ENCODE measurements at regions not wholly inside any gene's neighbourhood (a gene's known extent, or its start where the extent isn't known, plus 50 kb on each side); places are given as distances from the start of the nearest gene placed in this dataset.
"Not testable (repeated sequence)": the region's sequence is repeated elsewhere in the genome, so short reads cannot be mapped to it uniquely, and the experiment has no call there.

DNA sequence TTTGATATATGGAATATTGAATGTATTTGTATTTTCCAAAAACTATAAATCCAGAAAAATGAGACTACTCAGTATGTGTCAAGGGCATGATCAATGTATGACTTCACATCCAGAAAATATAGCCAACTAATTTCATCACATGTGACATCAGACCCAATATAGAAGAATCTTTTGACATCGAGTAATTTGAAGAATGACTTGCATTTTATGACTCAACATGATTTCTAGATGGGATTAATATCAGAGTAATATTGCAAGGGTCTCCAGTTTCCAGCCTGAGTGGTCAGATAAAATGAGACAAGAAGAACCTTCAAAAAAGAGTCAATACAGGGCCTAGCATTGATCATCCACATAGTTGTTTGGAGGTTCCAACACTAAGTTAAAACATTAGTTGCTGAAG, 467.5 kb upstream of the PAPPA start:
- TF ChIP-seq CTCF (IDR thresholded peaks at IDR 0.05; ENCODE audit: insufficient read depth, low read length) = no peak
- no peak overlapping the region for H3K4me3 ChIP-seq (ENCODE audit: low read depth, low read length)
- DNase-seq (ENCODE audit: low read depth) = no peak

- TF ChIP-seq CTCF (IDR thresholded peaks at IDR 0.05; ENCODE audit: insufficient read depth, low read length) = no peak
- no peak for DNase-seq (ENCODE audit: low read depth)
- H3K4me3 ChIP-seq (ENCODE audit: low read depth, low read length) = no peak overlapping the region
These were observed 466.2 kb upstream of the PAPPA start for GRCh38 chr9:115687356-115687755.

- no peak for DNase-seq (ENCODE audit: low read depth)
- H3K4me3 ChIP-seq (ENCODE audit: low read depth, low read length) = no peak overlapping the region
- TF ChIP-seq CTCF (IDR thresholded peaks at IDR 0.05; ENCODE audit: insufficient read depth, low read length) = no peak
These were observed 464.3 kb upstream of the PAPPA start for GRCh38 chr9:115689331-115689730.

GRCh38 chr9:115690786-115691496, 462.6 kb upstream of the PAPPA start:
- peak; percentile 99 for DNase-seq (ENCODE audit: low read depth)
- no peak for TF ChIP-seq CTCF (IDR thresholded peaks at IDR 0.05; ENCODE audit: insufficient read depth, low read length)
- H3K4me3 ChIP-seq (ENCODE audit: low read depth, low read length) = no peak overlapping the region

DNA sequence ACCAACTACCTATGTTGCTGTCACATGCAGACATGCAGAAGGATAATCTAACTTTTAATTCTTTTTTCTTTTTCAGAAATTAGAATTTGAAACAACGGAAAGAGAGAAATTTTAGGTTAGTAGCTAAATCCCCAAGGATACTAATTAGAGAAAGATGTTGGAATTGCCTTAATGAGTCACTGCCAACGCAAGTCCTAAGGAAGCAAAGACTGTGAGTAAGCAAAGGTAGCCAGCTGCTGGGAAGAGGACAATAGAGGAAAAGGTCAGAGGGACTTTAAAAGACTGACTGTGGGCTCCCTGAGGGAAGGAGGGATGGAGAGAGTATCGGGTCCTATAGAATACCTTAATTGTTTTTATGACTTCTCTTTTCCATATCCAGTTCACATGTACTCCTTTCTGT, 461.9 kb upstream of the PAPPA start:
- peak; percentile 83 for DNase-seq (ENCODE audit: low read depth)
- TF ChIP-seq CTCF (IDR thresholded peaks at IDR 0.05; ENCODE audit: insufficient read depth, low read length) = no peak
- no peak overlapping the region for H3K4me3 ChIP-seq (ENCODE audit: low read depth, low read length)

DNA sequence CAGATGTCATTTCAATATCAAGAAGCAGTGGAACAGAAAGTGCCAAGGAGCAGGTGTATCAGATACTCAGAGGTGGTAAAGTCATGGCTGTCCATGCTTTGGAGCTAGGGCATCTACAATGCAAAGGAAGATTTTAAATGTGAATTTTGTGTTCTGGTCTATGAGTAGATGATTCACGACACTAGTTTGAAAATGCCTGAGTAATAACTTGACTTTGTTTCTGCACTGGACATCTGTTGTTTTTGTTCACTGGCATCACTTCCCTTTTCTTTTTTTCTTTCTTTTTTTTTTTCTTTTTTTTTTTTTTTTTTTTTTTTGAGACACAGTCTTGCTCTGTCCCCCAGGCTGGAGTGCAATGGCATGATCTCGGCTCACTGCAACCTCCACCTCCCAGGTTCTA, 460.7 kb upstream of the PAPPA start:
- not testable (repeated sequence) for DNase-seq (ENCODE audit: low read depth); H3K4me3 ChIP-seq (ENCODE audit: low read depth, low read length)

DNA sequence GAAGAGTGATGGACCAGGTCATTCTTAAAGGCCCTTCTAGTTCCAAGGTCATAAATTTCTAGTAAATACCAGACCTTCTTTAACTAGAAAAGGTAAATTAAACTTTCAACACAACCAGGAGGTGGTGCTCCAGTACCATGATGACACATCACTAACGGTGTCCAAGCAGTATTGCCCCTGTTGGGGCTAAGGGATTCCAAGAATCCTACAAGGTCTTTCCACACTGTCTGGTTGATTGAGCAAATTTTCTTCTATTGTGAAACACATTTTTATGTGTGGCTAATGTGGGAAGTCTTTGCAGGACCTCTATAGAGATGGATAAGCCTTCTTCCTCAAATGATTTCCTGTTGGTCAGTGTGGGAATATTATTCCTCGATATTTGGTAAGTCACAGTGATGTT, 459.6 kb upstream of the PAPPA start:
- H3K4me3 ChIP-seq (ENCODE audit: low read depth, low read length) = no peak overlapping the region
- peak; percentile 98 for DNase-seq (ENCODE audit: low read depth)
- TF ChIP-seq CTCF (IDR thresholded peaks at IDR 0.05; ENCODE audit: insufficient read depth, low read length) = peak; percentile 46

All from fibroblast of the aortic adventitia (primary cell).